ENCODE measurements at regions not wholly inside any gene's neighbourhood (a gene's known extent, or its start where the extent isn't known, plus 50 kb on each side); places are given as distances from the start of the nearest gene placed in this dataset.

DNA sequence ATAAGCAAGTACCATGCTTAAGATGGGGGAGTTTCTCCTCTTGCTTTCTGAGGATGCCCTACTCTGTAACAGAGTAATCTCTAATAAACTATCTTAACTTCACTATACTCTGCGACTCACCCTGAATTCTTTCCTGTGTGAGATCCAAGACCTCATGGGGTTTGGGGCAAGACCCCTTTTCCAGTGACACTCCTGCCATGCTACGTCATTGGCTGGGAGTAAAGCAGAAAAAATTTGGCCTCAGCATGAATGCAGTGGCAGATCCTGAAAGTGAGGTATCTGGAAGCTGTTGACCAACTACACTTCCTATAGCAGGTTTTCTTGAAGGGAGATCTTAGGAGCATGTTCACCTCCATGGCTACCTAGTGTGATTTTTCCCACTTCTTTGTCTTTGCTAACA, 109.1 kb upstream of the MED14 start:
- peaks cover 11% of the 10 kb centered on the region for H3K4me1 ChIP-seq (ENCODE audit: insufficient read depth, low read length)
- Mint-ChIP-seq H3K27ac (peak overlapping the region; percentile 61 to 100 (median 99); a peak in 6 of 7 replicates), H3K27me3 (ENCODE audit: low read depth) (peaks cover 1% of the 10 kb centered on the region; the same call in 1 of the 2 replicates), H3K4me3 (peak overlapping the region in 1 of 2 experiments; percentile 60; a peak in 2 of 5 replicates), H3K36me3 (ENCODE audit: insufficient read depth in 1 of 3, low read depth in 3 of 3) (peaks cover 28 to 47% (median 39%) of the 10 kb centered on the region in 3 experiments), H3K4me1 (peaks cover 26 to 27% of the 10 kb centered on the region in 2 experiments), H3K9me3 (peaks cover 70 to 80% of the 10 kb centered on the region in 2 experiments)
- H4K20me1 ChIP-seq (ENCODE audit: control insufficient read depth, insufficient read depth, insufficient read length): no peaks in the 10 kb centered on the region
- no peaks in the 10 kb centered on the region for H3K79me2 ChIP-seq (ENCODE audit: insufficient read depth, low read length)
- peak overlapping the region; percentile 4 for H4K91ac ChIP-seq (ENCODE audit: insufficient read length, low read depth, low read length)
- no peaks in the 10 kb centered on the region for H3K27me3 ChIP-seq (ENCODE audit: insufficient read depth, low read length)
- no peak overlapping the region for H3T11ph ChIP-seq (ENCODE audit: low read length)
- peak overlapping the region; percentile 82 for H3K56ac ChIP-seq (ENCODE audit: insufficient read length, low read depth, low read length)
- no peak overlapping the region for H3K4ac ChIP-seq (ENCODE audit: low read depth, low read length)
- WGBS (ENCODE audit: extremely low coverage, insufficient read length, low lambda C conversion rate): no CpG with 5 or more reads among the region's 2 CpGs
- peak overlapping the region; percentile 73 for H2AK5ac ChIP-seq (ENCODE audit: insufficient read length, low read length)
- no peak overlapping the region for H2BK120ac ChIP-seq (ENCODE audit: low read depth, low read length, poor library complexity, severe bottlenecking)
- H2BK12ac ChIP-seq (ENCODE audit: insufficient read length, low read depth, low read length): peak overlapping the region; percentile 75
- no peak overlapping the region for H3K9ac ChIP-seq (ENCODE audit: extremely low read depth, insufficient read length, low read length)
- DNase-seq: no peak
- peak overlapping the region; percentile 45 for H4K5ac ChIP-seq (ENCODE audit: insufficient read length, low read depth, low read length)
- peak overlapping the region; percentile 2 for H2BK5ac ChIP-seq (ENCODE audit: insufficient read length, low read length)
- H3K23ac ChIP-seq (ENCODE audit: insufficient read length, low read depth, low read length): no peak overlapping the region
- H3K9me3 ChIP-seq (ENCODE audit: control insufficient read depth, low read depth, low read length): peaks cover 25% of the 10 kb centered on the region
- TF ChIP-seq, protein P1, sequence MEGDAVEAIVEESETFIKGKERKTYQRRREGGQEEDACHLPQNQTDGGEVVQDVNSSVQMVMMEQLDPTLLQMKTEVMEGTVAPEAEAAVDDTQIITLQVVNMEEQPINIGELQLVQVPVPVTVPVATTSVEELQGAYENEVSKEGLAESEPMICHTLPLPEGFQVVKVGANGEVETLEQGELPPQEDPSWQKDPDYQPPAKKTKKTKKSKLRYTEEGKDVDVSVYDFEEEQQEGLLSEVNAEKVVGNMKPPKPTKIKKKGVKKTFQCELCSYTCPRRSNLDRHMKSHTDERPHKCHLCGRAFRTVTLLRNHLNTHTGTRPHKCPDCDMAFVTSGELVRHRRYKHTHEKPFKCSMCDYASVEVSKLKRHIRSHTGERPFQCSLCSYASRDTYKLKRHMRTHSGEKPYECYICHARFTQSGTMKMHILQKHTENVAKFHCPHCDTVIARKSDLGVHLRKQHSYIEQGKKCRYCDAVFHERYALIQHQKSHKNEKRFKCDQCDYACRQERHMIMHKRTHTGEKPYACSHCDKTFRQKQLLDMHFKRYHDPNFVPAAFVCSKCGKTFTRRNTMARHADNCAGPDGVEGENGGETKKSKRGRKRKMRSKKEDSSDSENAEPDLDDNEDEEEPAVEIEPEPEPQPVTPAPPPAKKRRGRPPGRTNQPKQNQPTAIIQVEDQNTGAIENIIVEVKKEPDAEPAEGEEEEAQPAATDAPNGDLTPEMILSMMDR (conservative IDR thresholded peaks at IDR 0.05): no peak
- H3K14ac ChIP-seq (ENCODE audit: insufficient read depth, low read length): no peak overlapping the region; the same call in 1 of the 2 replicates
- H3K79me1 ChIP-seq (ENCODE audit: insufficient read depth, low read depth, low read length, poor library complexity, severe bottlenecking): no peaks in the 10 kb centered on the region
- H3K23me2 ChIP-seq (ENCODE audit: insufficient read length, low read depth, low read length, poor library complexity, severe bottlenecking): no peaks in the 10 kb centered on the region
- peak overlapping the region; percentile 51 for H3K18ac ChIP-seq (ENCODE audit: insufficient read length, low read depth, low read length)
- H3K4me2 ChIP-seq (ENCODE audit: insufficient read depth, insufficient read length, low read length): peak overlapping the region; percentile 12
- H2AFZ ChIP-seq (ENCODE audit: low read length): no peak overlapping the region
- H4K8ac ChIP-seq (replicated peaks; ENCODE audit: insufficient read length, low read depth, low read length): no peak overlapping the region
- peak overlapping the region; percentile 98 for H3K27ac ChIP-seq (ENCODE audit: insufficient read length, low read depth, low read length)
- H2BK15ac ChIP-seq (ENCODE audit: low read depth, low read length): no peak overlapping the region
- H2BK20ac ChIP-seq (ENCODE audit: low read depth, low read length, poor library complexity, severe bottlenecking): no peak overlapping the region
